ENCODE measurements at regions not wholly inside any gene's neighbourhood (a gene's known extent, or its start where the extent isn't known, plus 50 kb on each side); places are given as distances from the start of the nearest gene placed in this dataset.

- H3K27ac ChIP-seq (ENCODE audit: low read length), result no peak overlapping the region
- no peaks in the 10 kb centered on the region for H3K9me2 ChIP-seq (replicated peaks; ENCODE audit: insufficient read depth, low read length)
- H3K79me2 ChIP-seq (ENCODE audit: low read length), result no peaks in the 10 kb centered on the region
- no peaks in the 10 kb centered on the region for H4K20me1 ChIP-seq (ENCODE audit: insufficient read depth, low read length)
- no peak overlapping the region for H3K4me3 ChIP-seq (ENCODE audit: low read length)
- H3K4me1 ChIP-seq (ENCODE audit: low read length), result no peaks in the 10 kb centered on the region
- no peak overlapping the region for H3K9ac ChIP-seq (ENCODE audit: low read length)
- no peaks in the 10 kb centered on the region for H3K27me3 ChIP-seq (replicated peaks; ENCODE audit: insufficient read depth, low read length)
- H3K4me2 ChIP-seq (ENCODE audit: low read depth, low read length), result no peak overlapping the region
- no peaks in the 10 kb centered on the region for H3K9me3 ChIP-seq (replicated peaks; ENCODE audit: insufficient read depth, low read length)
- H3K36me3 ChIP-seq (replicated peaks; ENCODE audit: insufficient read depth, low read length), result no peaks in the 10 kb centered on the region
- no peak overlapping the region for H2AFZ ChIP-seq (ENCODE audit: low read length)
- no peak for DNase-seq
- no peaks in the 10 kb centered on the region for H3F3A ChIP-seq (ENCODE audit: insufficient read depth, low read length)
- no peak for TF ChIP-seq EZH2phosphoT487 (IDR thresholded peaks at IDR 0.05; ENCODE audit: low read length)
- no peak for TF ChIP-seq CTCF (IDR thresholded peaks at IDR 0.05; ENCODE audit: low read length)
- TF ChIP-seq EZH2 (optimal IDR thresholded peaks at IDR 0.05; ENCODE audit: low read depth, low read length), result no peak
Observed at GRCh38 chr2:19785867-19786266, 115.9 kb downstream of the TTC32 start.

- H3K4me2 ChIP-seq (ENCODE audit: low read depth, low read length), result no peak overlapping the region
- H3F3A ChIP-seq (ENCODE audit: insufficient read depth, low read length), result no peaks in the 10 kb centered on the region
- no peak for DNase-seq
- H3K4me1 ChIP-seq (ENCODE audit: low read length), result no peaks in the 10 kb centered on the region
- no peak overlapping the region for H3K9ac ChIP-seq (ENCODE audit: low read length)
- no peaks in the 10 kb centered on the region for H3K9me2 ChIP-seq (replicated peaks; ENCODE audit: insufficient read depth, low read length)
- no peaks in the 10 kb centered on the region for H4K20me1 ChIP-seq (ENCODE audit: insufficient read depth, low read length)
- H3K27ac ChIP-seq (ENCODE audit: low read length), result no peak overlapping the region
- no peaks in the 10 kb centered on the region for H3K79me2 ChIP-seq (ENCODE audit: low read length)
- H3K9me3 ChIP-seq (replicated peaks; ENCODE audit: insufficient read depth, low read length), result no peaks in the 10 kb centered on the region
- TF ChIP-seq EZH2 (optimal IDR thresholded peaks at IDR 0.05; ENCODE audit: low read depth, low read length) (no peak), CTCF (IDR thresholded peaks at IDR 0.05; ENCODE audit: low read length) (no peak), EZH2phosphoT487 (IDR thresholded peaks at IDR 0.05; ENCODE audit: low read length) (no peak)
- H2AFZ ChIP-seq (ENCODE audit: low read length), result no peak overlapping the region
- no peaks in the 10 kb centered on the region for H3K36me3 ChIP-seq (replicated peaks; ENCODE audit: insufficient read depth, low read length)
- no peak overlapping the region for H3K4me3 ChIP-seq (ENCODE audit: low read length)
- no peaks in the 10 kb centered on the region for H3K27me3 ChIP-seq (replicated peaks; ENCODE audit: insufficient read depth, low read length)
Observed at GRCh38 chr2:19785447-19785846, 116.3 kb downstream of the TTC32 start.

GRCh38 chr2:19784456-19784855, 117.3 kb downstream of the TTC32 start:
- no peak overlapping the region for H3K9ac ChIP-seq (ENCODE audit: low read length)
- H3K79me2 ChIP-seq (ENCODE audit: low read length), result no peaks in the 10 kb centered on the region
- H3K9me3 ChIP-seq (replicated peaks; ENCODE audit: insufficient read depth, low read length), result no peaks in the 10 kb centered on the region
- no peaks in the 10 kb centered on the region for H3K27me3 ChIP-seq (replicated peaks; ENCODE audit: insufficient read depth, low read length)
- H2AFZ ChIP-seq (ENCODE audit: low read length), result no peak overlapping the region
- H3K36me3 ChIP-seq (replicated peaks; ENCODE audit: insufficient read depth, low read length), result no peaks in the 10 kb centered on the region
- no peaks in the 10 kb centered on the region for H3K4me1 ChIP-seq (ENCODE audit: low read length)
- H3K9me2 ChIP-seq (replicated peaks; ENCODE audit: insufficient read depth, low read length), result no peaks in the 10 kb centered on the region
- TF ChIP-seq EZH2 (optimal IDR thresholded peaks at IDR 0.05; ENCODE audit: low read depth, low read length) (no peak), CTCF (IDR thresholded peaks at IDR 0.05; ENCODE audit: low read length) (no peak), EZH2phosphoT487 (IDR thresholded peaks at IDR 0.05; ENCODE audit: low read length) (no peak)
- no peak overlapping the region for H3K4me3 ChIP-seq (ENCODE audit: low read length)
- H3F3A ChIP-seq (ENCODE audit: insufficient read depth, low read length), result no peaks in the 10 kb centered on the region
- no peak for DNase-seq
- no peak overlapping the region for H3K4me2 ChIP-seq (ENCODE audit: low read depth, low read length)
- H3K27ac ChIP-seq (ENCODE audit: low read length), result no peak overlapping the region
- no peaks in the 10 kb centered on the region for H4K20me1 ChIP-seq (ENCODE audit: insufficient read depth, low read length)

All from MM.1S (cell line).